Right lobe of liver (tissue), 6 donors: ENCODE measurements at regions not wholly inside any gene's neighbourhood (a gene's known extent, or its start where the extent isn't known, plus 50 kb on each side); places are given as distances from the start of the nearest gene placed in this dataset.
"Not testable (repeated sequence)": the region's sequence is repeated elsewhere in the genome, so short reads cannot be mapped to it uniquely, and the experiment has no call there.

Experiments used
- ATAC-seq, 4 donors: fragments of 200-7000 bp; cut with Tn5 transposase; one replicate each; pipeline ENCODE4 v1.9.1; 2020; ENCODE audit warnings: mild to moderate bottlenecking in 4 of 4, moderate library complexity in 4 of 4
- DNase-seq, 3 donors: peaks; one replicate each; pipeline ENCODE4 v3.0.0-alpha.2; 2020
- H3K27ac ChIP-seq, 3 donors: fragments of 200-600 bp; one replicate each; pipeline ENCODE4 v1.8.0; 2022
- H3K27me3 ChIP-seq, 2 donors: fragments of 200-600 bp; one replicate each; pipeline ENCODE4 v1.8.0; 2022
- H3K36me3 ChIP-seq, 4 donors: fragments of 200-600 bp; sonication (generic) in 1 of 4; one replicate each; pipeline versions ENCODE4 v1.5.1 to v1.8.0; 2017 to 2022; ENCODE audit warnings: control low read depth in 1 of 4
- H3K4me1 ChIP-seq, 4 donors: fragments of 200-600 bp; sonication (generic) in 1 of 4; one replicate each; pipeline versions ENCODE4 v1.5.1 to v1.8.0; 2017 to 2022; ENCODE audit warnings: control low read depth in 1 of 4
- H3K4me3 ChIP-seq, 3 donors: fragments of 200-600 bp; one replicate each; pipeline ENCODE4 v1.8.0; 2022
- H3K9me3 ChIP-seq, 4 donors: fragments of 200-600 bp; sonication (generic) in 1 of 4; one replicate each; pipeline versions ENCODE4 v1.5.1 to v1.8.0; 2017 to 2022; ENCODE audit warnings: control low read depth in 1 of 4
- POLR2A ChIP-seq: fragments of 450-650 bp; IDR thresholded peaks from one replicate; pipeline ENCODE4 v1.6.1; 2017; ENCODE audit warnings: antibody characterized with exemption, mild to moderate bottlenecking
- WGBS: methylation state at CpG from one replicate; pipeline ENCODE4 v1.1.6; 2018; ENCODE audit warnings: low coverage, low lambda C conversion rate; ENCODE audit not compliant: insufficient coverage; ENCODE audit errors: missing lambda C conversion rate; 5-methylcytosine and 5-hydroxymethylcytosine counted together
- intact Hi-C, 2 donors: fragments of 100-400 bp; cut with DNase I; formaldehyde crosslinking; loops; one replicate each; pipeline versions ENCODE4 v1.11.2 to v1.14.1; 2022
- TF ChIP-seq, protein P1 (sequence below), 4 donors: fragments of 200-600 bp in 3 of 4; fragments of 450-650 bp in 1 of 4; IDR thresholded peaks; one replicate each; pipeline versions ENCODE4 v1.5.1 to v1.8.0; 2016 to 2022; ENCODE audit warnings: antibody characterized with exemption in 4 of 4, mild to moderate bottlenecking in 2 of 4
- donor health status: DM: no; HTN: yes; CAD: no.
- donor health status: DM: no; HTN: no; CAD: no.
- donor health status: DM: no; HTN: no; CAD: no.
- donor health status: DM: no; HTN: yes; CAD: no.
- donor health status: DM: no; HTN: yes; CAD: no.

DNA sequence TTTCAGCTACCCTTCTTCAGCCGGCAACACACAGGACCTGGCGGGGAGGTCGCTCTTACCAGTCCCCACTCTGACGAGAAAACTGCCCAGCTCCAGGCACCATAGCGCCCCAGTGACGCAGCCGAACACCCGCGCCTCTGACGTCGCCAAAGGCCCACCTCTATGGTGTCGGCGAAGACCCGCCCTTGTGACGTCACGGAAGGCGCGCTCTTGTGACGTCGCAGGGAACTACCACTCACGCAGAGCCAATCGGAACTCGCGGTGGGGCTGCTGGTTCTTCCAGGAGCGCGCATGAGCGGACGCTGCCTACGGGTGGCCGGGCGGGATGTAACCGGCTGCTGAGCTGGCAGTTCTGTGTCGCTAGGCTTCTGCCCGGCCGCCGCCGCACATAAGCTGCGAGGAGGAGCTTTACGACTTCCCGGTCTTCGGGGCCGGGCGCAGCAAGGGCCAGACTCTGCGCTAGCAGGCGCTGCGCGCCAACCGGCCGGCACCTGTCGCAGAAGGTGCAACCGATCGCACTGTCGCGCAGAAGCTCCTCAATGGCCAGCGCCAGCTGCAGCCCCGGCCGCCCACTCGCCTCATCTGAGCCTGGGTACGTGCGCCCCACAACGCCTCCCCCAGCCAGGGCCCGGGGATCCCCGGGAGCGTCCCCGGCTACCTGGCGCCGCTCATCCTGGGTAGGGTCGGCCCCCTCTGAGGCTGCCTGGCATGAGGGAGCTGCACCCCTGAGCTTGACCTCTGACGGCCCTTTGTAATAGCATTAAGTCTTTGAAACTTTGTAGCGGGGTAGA is 121.3 kb upstream of the FBXO28 start:
- peak; percentile 100 for DNase-seq
- WGBS = 0% methylated on average over 5 of the region's 70 CpGs
- H3K27me3 ChIP-seq, intact Hi-C loops, H3K4me1 ChIP-seq, H3K9me3 ChIP-seq, H3K36me3 ChIP-seq: not testable (repeated sequence)
- ATAC-seq = peak; percentile 100
- Histone ChIP-seq H3K4me3 (peak overlapping the region; percentile 51 to 68 (median 54)), H3K27ac (peak overlapping the region; percentile 76 to 85 (median 80))
- TF ChIP-seq, protein P1, sequence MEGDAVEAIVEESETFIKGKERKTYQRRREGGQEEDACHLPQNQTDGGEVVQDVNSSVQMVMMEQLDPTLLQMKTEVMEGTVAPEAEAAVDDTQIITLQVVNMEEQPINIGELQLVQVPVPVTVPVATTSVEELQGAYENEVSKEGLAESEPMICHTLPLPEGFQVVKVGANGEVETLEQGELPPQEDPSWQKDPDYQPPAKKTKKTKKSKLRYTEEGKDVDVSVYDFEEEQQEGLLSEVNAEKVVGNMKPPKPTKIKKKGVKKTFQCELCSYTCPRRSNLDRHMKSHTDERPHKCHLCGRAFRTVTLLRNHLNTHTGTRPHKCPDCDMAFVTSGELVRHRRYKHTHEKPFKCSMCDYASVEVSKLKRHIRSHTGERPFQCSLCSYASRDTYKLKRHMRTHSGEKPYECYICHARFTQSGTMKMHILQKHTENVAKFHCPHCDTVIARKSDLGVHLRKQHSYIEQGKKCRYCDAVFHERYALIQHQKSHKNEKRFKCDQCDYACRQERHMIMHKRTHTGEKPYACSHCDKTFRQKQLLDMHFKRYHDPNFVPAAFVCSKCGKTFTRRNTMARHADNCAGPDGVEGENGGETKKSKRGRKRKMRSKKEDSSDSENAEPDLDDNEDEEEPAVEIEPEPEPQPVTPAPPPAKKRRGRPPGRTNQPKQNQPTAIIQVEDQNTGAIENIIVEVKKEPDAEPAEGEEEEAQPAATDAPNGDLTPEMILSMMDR (IDR thresholded peaks at IDR 0.05) = peak in 1 of 4 donors; percentile 11
- TF ChIP-seq POLR2A = peak; percentile 81

DNA sequence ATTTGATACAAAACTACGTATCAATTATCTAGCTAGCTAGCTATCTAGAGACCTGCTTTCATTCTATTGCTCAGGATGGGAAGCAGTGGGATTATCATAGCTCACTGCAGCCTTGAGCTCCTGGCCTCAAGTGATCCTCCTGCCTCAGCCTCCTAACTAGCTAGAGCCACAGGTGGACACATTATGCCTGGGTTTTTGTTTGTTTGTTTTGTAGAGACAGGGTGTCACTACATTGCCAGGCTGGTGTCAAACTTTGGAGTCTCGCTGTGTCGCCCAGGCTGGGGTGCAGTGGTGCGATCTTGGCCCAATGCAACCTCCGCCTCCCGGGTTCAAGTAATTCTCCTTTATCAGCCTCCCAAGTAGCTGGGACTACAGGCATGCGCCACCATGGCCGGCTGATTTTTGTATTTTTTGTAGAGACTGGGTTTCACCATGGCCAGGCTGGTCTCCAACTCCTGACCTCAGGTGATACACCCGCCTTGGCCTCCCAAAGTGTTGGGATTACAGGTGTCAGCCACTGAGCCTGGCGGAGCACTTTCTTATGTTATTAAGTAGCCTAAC is 122.5 kb upstream of the FBXO28 start:
- H3K4me1 ChIP-seq, H3K4me3 ChIP-seq, intact Hi-C loops, H3K27ac ChIP-seq, H3K27me3 ChIP-seq, H3K36me3 ChIP-seq, H3K9me3 ChIP-seq, ATAC-seq: not testable (repeated sequence)
- peak in 2 of 3 donors; percentile 39 to 46 for DNase-seq
- WGBS = 100% methylated on average over 8 of the region's 10 CpGs

DNA sequence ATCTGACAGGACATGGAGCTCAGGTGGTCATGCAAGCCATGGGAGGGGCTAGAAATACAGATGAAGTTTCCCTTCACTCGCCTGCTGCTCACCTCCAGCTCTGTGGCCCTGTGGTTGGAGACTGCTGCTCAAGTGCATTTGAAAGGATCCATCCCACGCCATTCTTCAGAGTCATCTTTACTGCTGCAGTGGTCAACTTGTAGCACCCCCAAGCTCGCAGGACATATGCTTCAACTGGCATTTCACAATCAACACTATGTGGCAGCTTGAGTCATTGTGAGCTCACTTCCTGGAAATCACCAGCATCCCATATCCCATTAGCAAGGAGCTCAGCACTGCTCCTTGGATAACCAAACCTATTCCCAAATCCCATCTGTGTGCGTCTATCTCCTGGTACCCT is 116.2 kb upstream of the TP53BP2 start:
- WGBS = 83% methylated on average over 1 of the region's 4 CpGs
- DNase-seq, H3K9me3 ChIP-seq, ATAC-seq, H3K4me3 ChIP-seq, H3K36me3 ChIP-seq, H3K27me3 ChIP-seq, intact Hi-C loops, H3K27ac ChIP-seq, H3K4me1 ChIP-seq: not testable (repeated sequence)

DNA sequence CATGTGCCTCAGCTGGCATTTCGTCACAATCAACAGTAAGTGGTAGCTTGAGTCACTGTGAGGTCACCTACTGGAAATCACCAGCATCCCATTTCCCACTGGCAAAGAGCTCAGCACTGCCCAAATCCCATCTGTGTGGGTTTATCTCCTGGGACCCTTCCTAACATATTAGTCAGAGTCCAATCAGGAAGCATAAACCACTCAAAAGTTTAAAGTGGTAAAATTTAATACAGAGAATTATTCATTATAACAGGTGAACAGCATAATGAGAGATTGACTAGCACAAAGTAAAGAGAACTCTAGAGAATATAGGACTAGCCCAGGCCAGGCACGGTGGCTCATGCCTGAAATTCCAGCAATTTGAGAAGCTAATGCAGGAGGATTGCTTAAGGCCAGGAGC is 107.1 kb upstream of the TP53BP2 start:
- H3K27ac ChIP-seq, DNase-seq, H3K36me3 ChIP-seq, H3K4me3 ChIP-seq, H3K27me3 ChIP-seq, ATAC-seq, H3K4me1 ChIP-seq, H3K9me3 ChIP-seq, intact Hi-C loops: not testable (repeated sequence)
- WGBS = no CpG with 5 or more reads among the region's 2 CpGs

DNA sequence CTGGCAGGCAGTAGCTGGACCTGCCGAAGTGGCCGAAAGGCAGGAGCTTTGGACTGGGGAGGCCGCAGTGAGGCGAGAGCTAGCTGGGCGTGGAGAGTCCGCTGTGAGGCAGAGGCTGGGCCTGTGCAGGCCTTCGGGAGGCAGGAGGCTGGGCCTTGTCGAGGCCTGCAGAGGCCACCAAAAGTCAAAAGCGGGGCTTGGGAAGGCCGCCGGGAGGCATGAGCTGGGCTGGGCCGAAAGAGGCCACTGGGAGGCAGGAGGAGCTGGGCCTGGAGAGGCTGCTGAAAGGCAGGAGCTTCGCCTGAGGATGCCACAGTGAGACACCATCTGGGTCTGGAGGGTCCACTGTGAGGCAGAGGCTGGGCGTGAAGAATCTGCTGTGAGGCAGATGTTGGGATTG is 105.8 kb upstream of the TP53BP2 start:
- DNase-seq, H3K4me3 ChIP-seq, H3K9me3 ChIP-seq, H3K4me1 ChIP-seq, intact Hi-C loops, ATAC-seq, H3K36me3 ChIP-seq, H3K27me3 ChIP-seq, H3K27ac ChIP-seq: not testable (repeated sequence)
- 91% methylated on average over 11 of the region's 14 CpGs for whole genome bisulfite sequencing

DNA sequence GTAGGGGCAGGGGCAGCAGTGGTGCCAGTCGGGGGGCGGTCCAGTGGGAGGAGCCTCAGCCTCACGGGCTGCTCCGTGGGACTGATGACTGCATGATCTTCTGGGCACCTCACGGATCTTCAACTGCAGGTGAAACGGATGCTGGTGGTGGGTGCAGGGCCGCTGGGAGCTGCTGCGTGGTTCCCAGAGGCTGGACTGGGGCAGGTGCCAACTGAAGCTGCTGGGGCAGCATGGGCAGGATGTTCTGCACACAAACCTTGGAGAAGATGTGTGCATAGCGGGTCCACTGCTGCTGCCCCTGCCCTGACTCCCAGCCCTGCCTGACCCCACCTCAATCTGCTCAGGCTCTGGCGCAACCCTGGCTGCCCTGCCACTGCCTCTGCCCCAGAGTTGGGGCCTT is 104.2 kb upstream of the TP53BP2 start:
- intact Hi-C loops, H3K27ac ChIP-seq, H3K9me3 ChIP-seq, H3K27me3 ChIP-seq, ATAC-seq, DNase-seq, H3K4me1 ChIP-seq, H3K36me3 ChIP-seq, H3K4me3 ChIP-seq: not testable (repeated sequence)
- no CpG with 5 or more reads among the region's 10 CpGs for WGBS

DNA sequence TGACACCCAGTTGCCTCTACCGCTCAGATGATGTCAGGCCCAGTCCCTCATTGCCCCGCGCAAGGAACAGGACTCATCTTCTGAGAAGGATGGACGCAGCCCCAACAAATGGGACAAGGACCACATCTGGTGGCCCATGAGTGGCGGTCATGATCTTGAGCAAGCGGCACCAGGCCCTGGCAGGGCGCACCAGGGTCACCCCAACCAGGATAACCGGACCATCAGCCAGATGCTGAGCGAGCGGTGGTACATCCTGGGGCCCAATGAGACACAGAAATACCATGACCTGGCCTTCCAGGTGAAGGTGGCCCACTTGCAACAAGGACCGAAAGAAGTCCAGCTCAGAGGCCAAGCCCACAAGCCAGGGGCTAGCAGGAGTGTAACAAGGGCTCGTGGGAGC is 102.3 kb upstream of the TP53BP2 start:
- H3K4me1 ChIP-seq, H3K9me3 ChIP-seq, H3K36me3 ChIP-seq, H3K4me3 ChIP-seq, H3K27me3 ChIP-seq, H3K27ac ChIP-seq, intact Hi-C loops, ATAC-seq, DNase-seq: not testable (repeated sequence)
- no CpG with 5 or more reads among the region's 12 CpGs for WGBS

DNA sequence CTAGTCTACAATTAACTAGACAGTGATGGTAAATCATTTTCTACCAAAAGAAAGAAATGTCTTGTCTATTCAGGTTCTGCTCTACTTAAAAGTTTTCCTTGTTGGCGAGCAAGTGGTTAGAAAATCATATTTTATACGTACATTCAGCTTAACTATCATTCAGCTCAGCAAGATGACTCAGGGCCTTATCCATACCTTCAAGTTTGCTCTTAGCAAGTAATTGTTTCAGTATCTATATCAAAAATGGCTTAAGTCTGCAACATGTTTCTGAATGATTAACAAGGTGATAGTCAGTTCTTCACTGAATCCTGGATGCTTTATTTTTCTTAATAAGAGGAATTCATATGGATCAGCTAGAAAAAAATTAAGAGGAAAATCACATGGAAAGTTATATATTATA is 90.8 kb upstream of the TP53BP2 start:
- H3K27me3 ChIP-seq, H3K36me3 ChIP-seq, H3K27ac ChIP-seq, H3K4me3 ChIP-seq, H3K4me1 ChIP-seq, intact Hi-C loops, ATAC-seq, DNase-seq, H3K9me3 ChIP-seq: not testable (repeated sequence)
- WGBS = 91% methylated on average over 2 of the region's 2 CpGs

DNA sequence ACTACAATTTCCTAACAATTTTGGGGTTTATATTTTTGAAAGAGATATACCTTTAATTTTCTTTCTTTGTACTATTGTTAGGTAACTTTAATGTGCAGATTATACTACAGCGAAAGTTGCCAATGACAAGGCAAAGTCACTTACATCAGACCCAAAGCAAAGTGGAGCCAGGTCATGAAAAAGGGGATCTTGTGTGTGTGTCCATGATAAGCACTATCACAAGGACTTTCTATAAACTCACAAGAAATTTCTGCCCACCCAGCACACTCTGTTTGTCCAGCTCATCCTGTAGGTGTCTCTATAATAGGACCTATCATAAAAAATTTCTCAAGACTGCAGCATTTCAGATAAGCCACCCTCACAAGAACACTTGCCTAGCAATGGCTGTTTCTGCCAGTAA is 85.7 kb upstream of the TP53BP2 start:
- ATAC-seq, DNase-seq, H3K27ac ChIP-seq, H3K9me3 ChIP-seq, intact Hi-C loops, H3K4me3 ChIP-seq, H3K4me1 ChIP-seq, H3K27me3 ChIP-seq, H3K36me3 ChIP-seq: not testable (repeated sequence)
- 36% methylated on average over 1 of the region's 1 CpG for WGBS
